ENCODE measurements at regions not wholly inside any gene's neighbourhood (a gene's known extent, or its start where the extent isn't known, plus 50 kb on each side); places are given as distances from the start of the nearest gene placed in this dataset.

DNA sequence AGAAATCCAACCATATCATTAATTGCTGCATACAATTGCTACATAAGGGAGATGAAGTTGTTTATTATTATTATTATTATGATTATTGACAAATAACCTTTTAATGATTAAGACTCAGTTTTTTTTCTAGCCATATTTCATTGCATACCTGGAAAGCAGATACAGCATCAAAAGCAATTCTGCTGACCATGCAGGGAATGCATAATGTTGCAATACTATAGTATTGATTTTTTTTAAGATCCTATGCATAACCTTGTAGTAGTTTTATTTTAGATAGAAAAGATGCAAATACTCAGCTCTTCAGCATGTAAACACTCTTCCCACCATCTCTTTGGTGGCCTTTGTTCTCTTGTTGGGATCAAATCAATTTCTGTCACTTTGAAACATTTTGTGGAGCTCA is 300.9 kb upstream of the MAP3K7 start:
- TF ChIP-seq, protein P1, sequence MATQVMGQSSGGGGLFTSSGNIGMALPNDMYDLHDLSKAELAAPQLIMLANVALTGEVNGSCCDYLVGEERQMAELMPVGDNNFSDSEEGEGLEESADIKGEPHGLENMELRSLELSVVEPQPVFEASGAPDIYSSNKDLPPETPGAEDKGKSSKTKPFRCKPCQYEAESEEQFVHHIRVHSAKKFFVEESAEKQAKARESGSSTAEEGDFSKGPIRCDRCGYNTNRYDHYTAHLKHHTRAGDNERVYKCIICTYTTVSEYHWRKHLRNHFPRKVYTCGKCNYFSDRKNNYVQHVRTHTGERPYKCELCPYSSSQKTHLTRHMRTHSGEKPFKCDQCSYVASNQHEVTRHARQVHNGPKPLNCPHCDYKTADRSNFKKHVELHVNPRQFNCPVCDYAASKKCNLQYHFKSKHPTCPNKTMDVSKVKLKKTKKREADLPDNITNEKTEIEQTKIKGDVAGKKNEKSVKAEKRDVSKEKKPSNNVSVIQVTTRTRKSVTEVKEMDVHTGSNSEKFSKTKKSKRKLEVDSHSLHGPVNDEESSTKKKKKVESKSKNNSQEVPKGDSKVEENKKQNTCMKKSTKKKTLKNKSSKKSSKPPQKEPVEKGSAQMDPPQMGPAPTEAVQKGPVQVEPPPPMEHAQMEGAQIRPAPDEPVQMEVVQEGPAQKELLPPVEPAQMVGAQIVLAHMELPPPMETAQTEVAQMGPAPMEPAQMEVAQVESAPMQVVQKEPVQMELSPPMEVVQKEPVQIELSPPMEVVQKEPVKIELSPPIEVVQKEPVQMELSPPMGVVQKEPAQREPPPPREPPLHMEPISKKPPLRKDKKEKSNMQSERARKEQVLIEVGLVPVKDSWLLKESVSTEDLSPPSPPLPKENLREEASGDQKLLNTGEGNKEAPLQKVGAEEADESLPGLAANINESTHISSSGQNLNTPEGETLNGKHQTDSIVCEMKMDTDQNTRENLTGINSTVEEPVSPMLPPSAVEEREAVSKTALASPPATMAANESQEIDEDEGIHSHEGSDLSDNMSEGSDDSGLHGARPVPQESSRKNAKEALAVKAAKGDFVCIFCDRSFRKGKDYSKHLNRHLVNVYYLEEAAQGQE (IDR thresholded peaks at IDR 0.05; ENCODE audit: insufficient replicate concordance, low read depth) = no peak
- TF ChIP-seq POLR2AphosphoS5 (IDR thresholded peaks at IDR 0.05; ENCODE audit: low read depth) (no peak), GABPA (IDR thresholded peaks at IDR 0.05; ENCODE audit: low read depth) (no peak)
- TF ChIP-seq, protein P2, sequence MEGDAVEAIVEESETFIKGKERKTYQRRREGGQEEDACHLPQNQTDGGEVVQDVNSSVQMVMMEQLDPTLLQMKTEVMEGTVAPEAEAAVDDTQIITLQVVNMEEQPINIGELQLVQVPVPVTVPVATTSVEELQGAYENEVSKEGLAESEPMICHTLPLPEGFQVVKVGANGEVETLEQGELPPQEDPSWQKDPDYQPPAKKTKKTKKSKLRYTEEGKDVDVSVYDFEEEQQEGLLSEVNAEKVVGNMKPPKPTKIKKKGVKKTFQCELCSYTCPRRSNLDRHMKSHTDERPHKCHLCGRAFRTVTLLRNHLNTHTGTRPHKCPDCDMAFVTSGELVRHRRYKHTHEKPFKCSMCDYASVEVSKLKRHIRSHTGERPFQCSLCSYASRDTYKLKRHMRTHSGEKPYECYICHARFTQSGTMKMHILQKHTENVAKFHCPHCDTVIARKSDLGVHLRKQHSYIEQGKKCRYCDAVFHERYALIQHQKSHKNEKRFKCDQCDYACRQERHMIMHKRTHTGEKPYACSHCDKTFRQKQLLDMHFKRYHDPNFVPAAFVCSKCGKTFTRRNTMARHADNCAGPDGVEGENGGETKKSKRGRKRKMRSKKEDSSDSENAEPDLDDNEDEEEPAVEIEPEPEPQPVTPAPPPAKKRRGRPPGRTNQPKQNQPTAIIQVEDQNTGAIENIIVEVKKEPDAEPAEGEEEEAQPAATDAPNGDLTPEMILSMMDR (IDR thresholded peaks at IDR 0.05; ENCODE audit: insufficient read depth, low read length) = no peak
